ENCODE measurements at regions not wholly inside any gene's neighbourhood (a gene's known extent, or its start where the extent isn't known, plus 50 kb on each side); places are given as distances from the start of the nearest gene placed in this dataset.

GRCh38 chr1:8090241-8090702 lies 64.2 kb upstream of the ERRFI1 start:
- TF ChIP-seq CTCF (IDR thresholded peaks at IDR 0.05; ENCODE audit: low read depth, low read length, poor library complexity, severe bottlenecking) = no peak
- no peak for TF ChIP-seq EZH2phosphoT487 (IDR thresholded peaks at IDR 0.05; ENCODE audit: borderline replicate concordance, low read length)
